HG02678 (cell line): ENCODE measurements at regions not wholly inside any gene's neighbourhood (a gene's known extent, or its start where the extent isn't known, plus 50 kb on each side); places are given as distances from the start of the nearest gene placed in this dataset.
"Not testable (repeated sequence)": the region's sequence is repeated elsewhere in the genome, so short reads cannot be mapped to it uniquely, and the experiment has no call there.

Experiments used
- ATAC-seq: cut with Tn5 transposase; IDR thresholded peaks from one replicate; pipeline ENCODE4 v1.9.1; 2021; ENCODE audit warnings: mild to moderate bottlenecking, moderate library complexity; ENCODE audit not compliant: unreplicated experiment

GRCh38 chr15:70526221-70526973 lies 237.0 kb downstream of the UACA start:
- ATAC-seq = no peak

GRCh38 chr15:70525551-70525950 lies 237.8 kb downstream of the UACA start:
- ATAC-seq = no peak

GRCh38 chr15:70524470-70524869 lies 238.9 kb downstream of the UACA start:
- ATAC-seq = no peak

GRCh38 chr15:70523616-70524015 lies 239.7 kb downstream of the UACA start:
- ATAC-seq = no peak

GRCh38 chr15:70523192-70523591 lies 240.2 kb downstream of the UACA start:
- ATAC-seq = no peak

- ATAC-seq = no peak
These were observed 240.9 kb downstream of the UACA start for GRCh38 chr15:70522323-70522966.

- no peak for ATAC-seq
These were observed 241.6 kb downstream of the UACA start for GRCh38 chr15:70521576-70522322.

- ATAC-seq = no peak
These were observed 243.7 kb downstream of the UACA start for GRCh38 chr15:70519616-70520015.

GRCh38 chr15:70519004-70519365 lies 244.4 kb downstream of the UACA start:
- no peak for ATAC-seq

GRCh38 chr15:70518201-70519003 lies 245.0 kb downstream of the UACA start:
- ATAC-seq = no peak

GRCh38 chr15:70517194-70517590 lies 246.2 kb downstream of the UACA start:
- ATAC-seq = no peak

- no peak for ATAC-seq
These were observed 246.8 kb downstream of the UACA start for GRCh38 chr15:70516408-70517193.

- no peak for ATAC-seq
These were observed 249.1 kb downstream of the UACA start for GRCh38 chr15:70514251-70514650.

GRCh38 chr15:70513819-70514218 lies 249.5 kb downstream of the UACA start:
- ATAC-seq = no peak

GRCh38 chr15:70512772-70513362 lies 250.5 kb downstream of the UACA start:
- ATAC-seq = no peak

GRCh38 chr15:70511972-70512587 lies 251.3 kb downstream of the UACA start:
- not testable (repeated sequence) for ATAC-seq

- ATAC-seq = no peak
These were observed 252.9 kb downstream of the UACA start for GRCh38 chr15:70510433-70510832.

GRCh38 chr15:70509731-70510143 lies 253.6 kb downstream of the UACA start:
- ATAC-seq = no peak

GRCh38 chr15:70509282-70509662 lies 254.1 kb downstream of the UACA start:
- no peak for ATAC-seq
